HG02973 (cell line): ENCODE measurements at regions not wholly inside any gene's neighbourhood (a gene's known extent, or its start where the extent isn't known, plus 50 kb on each side); places are given as distances from the start of the nearest gene placed in this dataset.
"Not testable (repeated sequence)": the region's sequence is repeated elsewhere in the genome, so short reads cannot be mapped to it uniquely, and the experiment has no call there.

ENCODE experiments used
- ATAC-seq: cut with Tn5 transposase; IDR thresholded peaks from one replicate; pipeline ENCODE4 v1.9.1; 2021; ENCODE audit warnings: moderate library complexity; ENCODE audit not compliant: unreplicated experiment

- ATAC-seq, result no peak
Observed at GRCh38 chr11:79512706-79513469, 72.1 kb upstream of the TENM4 start.

DNA sequence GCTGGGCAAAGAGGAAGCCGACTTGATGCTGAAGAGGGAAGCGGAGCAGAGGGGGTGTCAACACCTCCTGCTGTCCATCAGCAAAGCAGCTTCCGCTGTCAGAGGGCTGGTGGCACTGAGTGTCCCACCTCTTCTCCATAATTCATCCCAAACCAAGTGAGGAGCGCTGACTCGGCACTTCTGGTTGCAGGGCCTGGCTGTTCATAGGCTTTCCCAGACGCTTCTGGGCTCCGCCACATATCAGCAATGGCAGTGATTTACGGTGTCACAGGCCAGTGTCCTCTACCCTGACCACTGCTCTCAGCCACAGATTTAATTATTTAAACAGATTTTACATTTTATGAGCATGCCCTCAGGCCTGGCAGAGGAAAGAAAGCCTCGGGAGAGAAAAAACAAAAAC is 70.1 kb upstream of the TENM4 start:
- no peak for ATAC-seq

GRCh38 chr11:79508461-79508860 is 67.6 kb upstream of the TENM4 start:
- no peak for ATAC-seq

GRCh38 chr11:79507706-79508105 is 66.9 kb upstream of the TENM4 start:
- no peak for ATAC-seq

GRCh38 chr11:79506734-79507344 is 66.0 kb upstream of the TENM4 start:
- ATAC-seq, result no peak

- no peak for ATAC-seq
Observed at GRCh38 chr11:79506124-79506523, 65.3 kb upstream of the TENM4 start.

DNA sequence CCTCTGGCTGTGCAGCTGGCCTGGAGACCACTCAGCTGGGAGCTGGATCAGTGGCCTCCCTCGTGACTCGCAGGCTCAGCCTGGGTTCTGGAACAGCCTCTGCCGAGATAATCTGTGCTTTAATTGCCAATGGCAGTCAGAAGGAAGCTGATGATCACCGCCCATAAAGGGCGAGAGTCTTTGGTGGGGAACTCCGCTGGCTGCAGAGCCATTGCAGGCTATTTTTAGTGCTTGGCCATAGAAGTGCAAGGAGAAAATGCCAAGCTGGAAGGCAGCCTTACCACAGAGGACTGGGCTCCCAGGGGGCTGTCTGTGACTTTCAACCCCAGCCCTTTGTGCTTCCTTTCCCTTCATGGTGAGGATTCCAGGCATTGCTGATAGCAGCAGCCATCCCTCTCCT is 62.2 kb upstream of the TENM4 start:
- ATAC-seq, result no peak

DNA sequence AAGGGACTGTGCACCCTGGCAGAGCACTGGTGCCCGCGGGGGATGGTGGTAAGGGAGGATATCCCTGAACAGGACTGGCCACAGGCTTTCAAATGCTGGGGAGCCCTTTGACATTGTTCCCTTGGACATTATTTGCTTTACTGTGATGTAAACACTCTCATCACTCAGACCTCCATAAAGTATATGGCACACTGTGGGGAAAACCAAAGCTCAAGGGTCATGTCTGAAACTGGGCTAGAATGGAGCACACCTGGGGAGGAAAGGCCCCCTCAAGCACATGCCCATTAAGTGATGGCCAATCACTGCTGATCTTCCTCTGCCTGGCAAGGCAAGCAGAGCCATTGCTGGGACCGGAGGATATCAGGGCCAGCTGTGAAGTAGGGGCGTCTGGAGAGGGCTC is 60.9 kb upstream of the TENM4 start:
- no peak for ATAC-seq

DNA sequence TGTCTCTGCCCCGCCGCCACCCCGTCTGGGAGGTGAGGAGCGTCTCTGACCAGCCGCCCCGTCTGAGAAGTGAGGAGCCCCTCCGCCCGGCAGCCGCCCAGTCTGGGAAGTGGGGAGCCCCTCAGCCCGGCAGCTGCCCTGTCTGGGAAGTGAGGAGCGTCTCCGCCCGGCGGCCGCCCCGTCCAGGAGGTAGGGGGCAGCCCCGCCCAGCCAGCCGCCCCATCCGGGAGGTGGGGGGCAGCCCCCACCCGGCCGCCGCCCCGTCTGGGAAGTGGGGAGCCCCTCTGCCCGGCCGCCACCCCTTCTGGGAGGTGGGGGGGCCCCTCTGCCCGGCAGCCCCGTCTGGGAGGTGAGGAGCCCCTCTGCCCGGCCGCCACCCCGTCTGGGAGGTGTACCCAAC is 59.1 kb upstream of the TENM4 start:
- ATAC-seq, result not testable (repeated sequence)

DNA sequence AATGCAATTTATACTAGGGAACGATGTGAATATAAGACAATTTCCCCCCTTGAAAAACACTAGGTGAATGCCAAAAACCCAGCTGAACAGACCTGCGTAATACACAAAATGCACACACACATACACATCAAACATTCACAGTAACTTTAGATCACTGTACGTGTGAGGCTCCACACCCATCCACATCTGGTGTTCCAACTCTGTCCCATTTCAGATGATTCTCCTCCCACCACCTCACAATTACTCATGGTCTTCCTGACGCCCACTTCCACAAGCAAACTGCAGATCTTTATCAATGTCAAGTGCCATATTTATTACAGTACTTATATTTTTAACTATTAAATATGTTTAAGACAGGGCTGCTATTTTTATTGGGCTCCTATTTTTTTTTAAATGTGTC is 57.8 kb upstream of the TENM4 start:
- no peak for ATAC-seq

- peak; percentile 82 for ATAC-seq
Observed at GRCh38 chr11:79493555-79494171, 52.8 kb upstream of the TENM4 start.

GRCh38 chr11:79492008-79492407 is 51.2 kb upstream of the TENM4 start:
- no peak for ATAC-seq
